ENCODE measurements at regions not wholly inside any gene's neighbourhood (a gene's known extent, or its start where the extent isn't known, plus 50 kb on each side); places are given as distances from the start of the nearest gene placed in this dataset.

- no peak for TF ChIP-seq RARB (CRISPR knock-in tag; IDR thresholded peaks at IDR 0.05)
- TF ChIP-seq ARNTL (CRISPR knock-in tag; IDR thresholded peaks at IDR 0.05; ENCODE audit: borderline replicate concordance, low read depth): no peak
- TF ChIP-seq, protein P1, sequence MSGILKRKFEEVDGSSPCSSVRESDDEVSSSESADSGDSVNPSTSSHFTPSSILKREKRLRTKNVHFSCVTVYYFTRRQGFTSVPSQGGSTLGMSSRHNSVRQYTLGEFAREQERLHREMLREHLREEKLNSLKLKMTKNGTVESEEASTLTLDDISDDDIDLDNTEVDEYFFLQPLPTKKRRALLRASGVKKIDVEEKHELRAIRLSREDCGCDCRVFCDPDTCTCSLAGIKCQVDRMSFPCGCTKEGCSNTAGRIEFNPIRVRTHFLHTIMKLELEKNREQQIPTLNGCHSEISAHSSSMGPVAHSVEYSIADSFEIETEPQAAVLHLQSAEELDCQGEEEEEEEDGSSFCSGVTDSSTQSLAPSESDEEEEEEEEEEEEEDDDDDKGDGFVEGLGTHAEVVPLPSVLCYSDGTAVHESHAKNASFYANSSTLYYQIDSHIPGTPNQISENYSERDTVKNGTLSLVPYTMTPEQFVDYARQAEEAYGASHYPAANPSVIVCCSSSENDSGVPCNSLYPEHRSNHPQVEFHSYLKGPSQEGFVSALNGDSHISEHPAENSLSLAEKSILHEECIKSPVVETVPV (CRISPR knock-in tag; IDR thresholded peaks at IDR 0.05): no peak
- no peak for TF ChIP-seq POU6F1 (CRISPR knock-in tag; IDR thresholded peaks at IDR 0.05; ENCODE audit: borderline replicate concordance, low read depth)
- no peak for TF ChIP-seq ZNF70 (CRISPR knock-in tag; IDR thresholded peaks at IDR 0.05)
Measured at GRCh38 chrX:5341902-5342301, 886.8 kb downstream of the NLGN4X start.
